ENCODE measurements at regions not wholly inside any gene's neighbourhood (a gene's known extent, or its start where the extent isn't known, plus 50 kb on each side); places are given as distances from the start of the nearest gene placed in this dataset.

DNA sequence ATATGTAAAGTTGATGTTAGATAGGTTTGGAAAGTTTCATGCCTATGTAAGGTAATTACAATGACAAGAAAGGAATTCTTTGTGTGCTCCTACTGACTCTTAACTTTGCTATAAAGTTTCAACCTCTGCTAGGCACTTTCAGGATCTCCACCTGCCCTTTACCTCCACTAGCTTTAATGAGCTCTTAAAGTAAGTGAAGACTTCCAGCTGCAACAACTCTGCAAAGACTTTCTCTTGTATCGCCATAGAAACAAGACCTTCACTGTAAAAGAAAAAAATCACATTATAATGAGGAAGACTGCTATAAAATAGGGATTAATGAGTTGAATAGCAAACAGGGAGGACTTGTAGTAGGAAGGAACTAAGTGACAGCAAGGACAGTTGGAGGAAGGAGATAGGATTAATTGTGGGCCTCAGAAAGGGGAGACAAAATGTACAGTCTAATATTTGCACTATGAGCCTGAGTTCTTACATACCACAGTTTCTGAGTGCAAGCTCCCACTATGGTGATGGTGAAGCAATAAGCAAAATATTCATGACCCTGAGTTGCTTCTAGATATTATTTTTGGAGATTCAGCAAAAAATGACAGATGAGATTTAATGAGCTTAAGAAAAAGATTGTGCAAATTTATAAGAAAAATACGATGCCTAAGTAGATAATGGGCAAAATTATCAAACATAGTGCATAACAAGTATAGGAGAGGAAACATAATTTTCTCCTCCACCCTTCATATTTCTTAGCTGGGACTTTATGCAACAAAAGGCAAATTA is 66.7 kb downstream of the DHRS2 start:
- TF ChIP-seq, protein P1, sequence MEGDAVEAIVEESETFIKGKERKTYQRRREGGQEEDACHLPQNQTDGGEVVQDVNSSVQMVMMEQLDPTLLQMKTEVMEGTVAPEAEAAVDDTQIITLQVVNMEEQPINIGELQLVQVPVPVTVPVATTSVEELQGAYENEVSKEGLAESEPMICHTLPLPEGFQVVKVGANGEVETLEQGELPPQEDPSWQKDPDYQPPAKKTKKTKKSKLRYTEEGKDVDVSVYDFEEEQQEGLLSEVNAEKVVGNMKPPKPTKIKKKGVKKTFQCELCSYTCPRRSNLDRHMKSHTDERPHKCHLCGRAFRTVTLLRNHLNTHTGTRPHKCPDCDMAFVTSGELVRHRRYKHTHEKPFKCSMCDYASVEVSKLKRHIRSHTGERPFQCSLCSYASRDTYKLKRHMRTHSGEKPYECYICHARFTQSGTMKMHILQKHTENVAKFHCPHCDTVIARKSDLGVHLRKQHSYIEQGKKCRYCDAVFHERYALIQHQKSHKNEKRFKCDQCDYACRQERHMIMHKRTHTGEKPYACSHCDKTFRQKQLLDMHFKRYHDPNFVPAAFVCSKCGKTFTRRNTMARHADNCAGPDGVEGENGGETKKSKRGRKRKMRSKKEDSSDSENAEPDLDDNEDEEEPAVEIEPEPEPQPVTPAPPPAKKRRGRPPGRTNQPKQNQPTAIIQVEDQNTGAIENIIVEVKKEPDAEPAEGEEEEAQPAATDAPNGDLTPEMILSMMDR (conservative IDR thresholded peaks at IDR 0.05; ENCODE audit: low read depth, low read length), result no peak
- H2AFZ ChIP-seq (ENCODE audit: low read depth), result no peak overlapping the region

DNA sequence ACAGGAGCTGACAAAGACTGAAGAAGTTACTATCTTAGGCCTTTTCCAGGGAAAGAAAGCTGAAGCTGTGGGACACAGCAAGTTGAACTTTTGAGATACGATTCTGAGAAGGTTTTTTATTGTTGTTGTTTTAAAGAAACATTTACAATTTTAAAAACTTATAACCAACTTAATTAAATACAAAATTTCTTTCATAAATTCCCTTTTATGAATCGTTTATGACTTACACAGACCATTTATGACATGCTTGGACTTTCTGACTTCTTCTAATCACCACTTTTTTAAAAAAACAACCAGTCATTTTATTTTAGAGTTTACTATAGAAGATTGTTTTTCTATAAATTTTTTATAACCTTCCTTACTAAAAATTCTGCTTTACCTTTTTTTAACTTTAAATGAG is 68.7 kb downstream of the DHRS2 start:
- Histone ChIP-seq H3K27ac (no peak overlapping the region), H3K4me1 (ENCODE audit: low read depth, poor library complexity, severe bottlenecking) (no peaks in the 10 kb centered on the region), H3K27me3 (ENCODE audit: insufficient read depth, low read depth) (no peaks in the 10 kb centered on the region), H3K4me2 (no peak overlapping the region), H3K79me2 (ENCODE audit: insufficient read depth, low read depth) (no peaks in the 10 kb centered on the region), H3K36me3 (ENCODE audit: insufficient read depth) (no peaks in the 10 kb centered on the region), H3K4me3 (IDR thresholded peaks at IDR 0.05; ENCODE audit: insufficient read depth, low read depth, low read length) (no peak overlapping the region), H3K9ac (no peak overlapping the region), H2AFZ (ENCODE audit: low read depth) (no peak overlapping the region), H4K20me1 (ENCODE audit: insufficient read depth) (no peaks in the 10 kb centered on the region)
- TF ChIP-seq, protein P1 (conservative IDR thresholded peaks at IDR 0.05; ENCODE audit: low read depth, low read length), result no peak

More for the DNA sequence above, 66.7 kb downstream of the DHRS2 start:
- H3K4me2 ChIP-seq, result no peak overlapping the region
- no peak overlapping the region for H3K4me3 ChIP-seq (IDR thresholded peaks at IDR 0.05; ENCODE audit: insufficient read depth, low read depth, low read length)
- H4K20me1 ChIP-seq (ENCODE audit: insufficient read depth), result no peaks in the 10 kb centered on the region
- H3K79me2 ChIP-seq (ENCODE audit: insufficient read depth, low read depth), result no peaks in the 10 kb centered on the region
- H3K4me1 ChIP-seq (ENCODE audit: low read depth, poor library complexity, severe bottlenecking), result no peaks in the 10 kb centered on the region
- no peaks in the 10 kb centered on the region for H3K27me3 ChIP-seq (ENCODE audit: insufficient read depth, low read depth)
- no peaks in the 10 kb centered on the region for H3K36me3 ChIP-seq (ENCODE audit: insufficient read depth)
- H3K9ac ChIP-seq, result no peak overlapping the region
- no peak overlapping the region for H3K27ac ChIP-seq

GRCh38 chr14:23707415-23707814 is 71.3 kb downstream of the DHRS2 start:
- no peaks in the 10 kb centered on the region for H3K27me3 ChIP-seq (ENCODE audit: insufficient read depth, low read depth)
- no peak overlapping the region for H2AFZ ChIP-seq (ENCODE audit: low read depth)
- H3K9ac ChIP-seq, result no peak overlapping the region
- H3K4me2 ChIP-seq, result no peak overlapping the region
- no peaks in the 10 kb centered on the region for H3K4me1 ChIP-seq (ENCODE audit: low read depth, poor library complexity, severe bottlenecking)
- no peak overlapping the region for H3K4me3 ChIP-seq (IDR thresholded peaks at IDR 0.05; ENCODE audit: insufficient read depth, low read depth, low read length)
- TF ChIP-seq, protein P1 (conservative IDR thresholded peaks at IDR 0.05; ENCODE audit: low read depth, low read length), result no peak
- H4K20me1 ChIP-seq (ENCODE audit: insufficient read depth), result no peaks in the 10 kb centered on the region
- no peaks in the 10 kb centered on the region for H3K79me2 ChIP-seq (ENCODE audit: insufficient read depth, low read depth)
- H3K27ac ChIP-seq, result no peak overlapping the region
- no peaks in the 10 kb centered on the region for H3K36me3 ChIP-seq (ENCODE audit: insufficient read depth)

- no peaks in the 10 kb centered on the region for H3K36me3 ChIP-seq (ENCODE audit: insufficient read depth)
- no peaks in the 10 kb centered on the region for H3K79me2 ChIP-seq (ENCODE audit: insufficient read depth, low read depth)
- H3K4me3 ChIP-seq (IDR thresholded peaks at IDR 0.05; ENCODE audit: insufficient read depth, low read depth, low read length), result no peak overlapping the region
- no peak overlapping the region for H2AFZ ChIP-seq (ENCODE audit: low read depth)
- H3K9ac ChIP-seq, result no peak overlapping the region
- no peaks in the 10 kb centered on the region for H3K4me1 ChIP-seq (ENCODE audit: low read depth, poor library complexity, severe bottlenecking)
- H3K27me3 ChIP-seq (ENCODE audit: insufficient read depth, low read depth), result no peaks in the 10 kb centered on the region
- H4K20me1 ChIP-seq (ENCODE audit: insufficient read depth), result no peaks in the 10 kb centered on the region
- TF ChIP-seq, protein P1 (conservative IDR thresholded peaks at IDR 0.05; ENCODE audit: low read depth, low read length), result no peak
- H3K27ac ChIP-seq, result no peak overlapping the region
- H3K4me2 ChIP-seq, result no peak overlapping the region
These were observed 72.2 kb downstream of the DHRS2 start for GRCh38 chr14:23708343-23708742.

Measured in KMS-11 (cell line).